ENCODE measurements at regions not wholly inside any gene's neighbourhood (a gene's known extent, or its start where the extent isn't known, plus 50 kb on each side); places are given as distances from the start of the nearest gene placed in this dataset.
"Not testable (repeated sequence)": the region's sequence is repeated elsewhere in the genome, so short reads cannot be mapped to it uniquely, and the experiment has no call there.

DNA sequence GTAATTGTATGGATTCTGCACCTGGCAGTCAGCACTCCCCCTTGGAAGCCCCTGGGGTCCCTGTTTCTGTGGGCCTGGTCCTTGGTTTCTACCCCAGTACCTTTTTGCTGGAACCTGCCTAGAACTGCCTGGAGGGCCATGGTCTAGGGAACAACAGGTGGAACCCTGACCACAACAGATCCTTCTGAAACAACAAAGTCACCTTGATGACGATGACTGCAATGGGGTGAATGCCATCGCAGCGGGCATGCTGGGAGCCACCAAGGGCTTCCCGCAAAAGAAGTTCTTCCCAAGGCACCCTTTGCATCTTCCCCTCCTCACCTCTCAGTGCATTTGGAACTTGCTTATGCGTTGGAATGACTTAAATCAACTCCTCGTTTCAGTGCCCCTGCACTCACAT lies 129.0 kb upstream of the OR4C13 start:
- H3K27me3 ChIP-seq; H3K27ac ChIP-seq; H3K36me3 ChIP-seq; H3K4me3 ChIP-seq; H3K9me3 ChIP-seq; intact Hi-C loops (cut with DNase I; ENCODE audit: low total_unique reads); H3K4me1 ChIP-seq; DNase-seq: not testable (repeated sequence)

GRCh38 chr11:49850541-49850940 lies 101.7 kb upstream of the OR4C13 start:
- H3K36me3 ChIP-seq; H3K27me3 ChIP-seq; H3K4me1 ChIP-seq; H3K4me3 ChIP-seq; H3K9me3 ChIP-seq; intact Hi-C loops (cut with DNase I; ENCODE audit: low total_unique reads); DNase-seq; H3K27ac ChIP-seq: not testable (repeated sequence)

DNA sequence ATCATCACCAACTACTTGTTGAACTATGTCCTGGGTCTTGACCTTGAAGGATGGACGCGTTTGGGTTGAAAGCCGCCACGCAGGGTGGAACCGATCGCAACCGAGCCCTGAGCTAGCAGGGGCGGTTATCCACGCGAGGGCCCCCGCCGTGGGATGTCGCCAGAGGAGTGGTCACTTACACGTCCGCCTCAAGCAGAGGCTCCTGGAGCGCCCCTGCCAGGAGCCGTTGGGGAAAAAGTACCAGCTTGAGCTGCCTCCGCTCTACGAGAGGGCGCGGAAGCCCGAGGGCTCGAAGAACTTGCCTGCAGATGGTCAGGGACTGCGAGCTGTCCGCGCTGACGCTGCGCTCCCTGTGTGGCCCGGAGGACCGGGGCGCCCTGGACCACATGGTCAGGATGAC lies 100.7 kb upstream of the OR4C13 start:
- no peaks in the 10 kb centered on the region for H3K4me1 ChIP-seq
- no peak for DNase-seq
- no peaks in the 10 kb centered on the region for H3K9me3 ChIP-seq
- H3K4me3 ChIP-seq, result no peak overlapping the region
- no peak for TF ChIP-seq POLR2A (IDR thresholded peaks at IDR 0.05)
- TF ChIP-seq, protein P1, sequence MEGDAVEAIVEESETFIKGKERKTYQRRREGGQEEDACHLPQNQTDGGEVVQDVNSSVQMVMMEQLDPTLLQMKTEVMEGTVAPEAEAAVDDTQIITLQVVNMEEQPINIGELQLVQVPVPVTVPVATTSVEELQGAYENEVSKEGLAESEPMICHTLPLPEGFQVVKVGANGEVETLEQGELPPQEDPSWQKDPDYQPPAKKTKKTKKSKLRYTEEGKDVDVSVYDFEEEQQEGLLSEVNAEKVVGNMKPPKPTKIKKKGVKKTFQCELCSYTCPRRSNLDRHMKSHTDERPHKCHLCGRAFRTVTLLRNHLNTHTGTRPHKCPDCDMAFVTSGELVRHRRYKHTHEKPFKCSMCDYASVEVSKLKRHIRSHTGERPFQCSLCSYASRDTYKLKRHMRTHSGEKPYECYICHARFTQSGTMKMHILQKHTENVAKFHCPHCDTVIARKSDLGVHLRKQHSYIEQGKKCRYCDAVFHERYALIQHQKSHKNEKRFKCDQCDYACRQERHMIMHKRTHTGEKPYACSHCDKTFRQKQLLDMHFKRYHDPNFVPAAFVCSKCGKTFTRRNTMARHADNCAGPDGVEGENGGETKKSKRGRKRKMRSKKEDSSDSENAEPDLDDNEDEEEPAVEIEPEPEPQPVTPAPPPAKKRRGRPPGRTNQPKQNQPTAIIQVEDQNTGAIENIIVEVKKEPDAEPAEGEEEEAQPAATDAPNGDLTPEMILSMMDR (IDR thresholded peaks at IDR 0.05), result no peak
- H3K27ac ChIP-seq, result no peak overlapping the region
- intact Hi-C loops (cut with DNase I; ENCODE audit: low total_unique reads), result no loop called here
- no peaks in the 10 kb centered on the region for H3K27me3 ChIP-seq
- H3K36me3 ChIP-seq, result no peaks in the 10 kb centered on the region

- no peak for DNase-seq
- H3K4me1 ChIP-seq, result no peaks in the 10 kb centered on the region
- TF ChIP-seq, protein P1 (IDR thresholded peaks at IDR 0.05), result no peak
- no peak for TF ChIP-seq POLR2A (IDR thresholded peaks at IDR 0.05)
- H3K27me3 ChIP-seq, result no peaks in the 10 kb centered on the region
- no peaks in the 10 kb centered on the region for H3K36me3 ChIP-seq
- no peaks in the 10 kb centered on the region for H3K9me3 ChIP-seq
- H3K4me3 ChIP-seq, result no peak overlapping the region
- intact Hi-C loops (cut with DNase I; ENCODE audit: low total_unique reads), result no loop called here
- H3K27ac ChIP-seq, result no peak overlapping the region
Observed at GRCh38 chr11:49851971-49852389, 100.2 kb upstream of the OR4C13 start.

DNA sequence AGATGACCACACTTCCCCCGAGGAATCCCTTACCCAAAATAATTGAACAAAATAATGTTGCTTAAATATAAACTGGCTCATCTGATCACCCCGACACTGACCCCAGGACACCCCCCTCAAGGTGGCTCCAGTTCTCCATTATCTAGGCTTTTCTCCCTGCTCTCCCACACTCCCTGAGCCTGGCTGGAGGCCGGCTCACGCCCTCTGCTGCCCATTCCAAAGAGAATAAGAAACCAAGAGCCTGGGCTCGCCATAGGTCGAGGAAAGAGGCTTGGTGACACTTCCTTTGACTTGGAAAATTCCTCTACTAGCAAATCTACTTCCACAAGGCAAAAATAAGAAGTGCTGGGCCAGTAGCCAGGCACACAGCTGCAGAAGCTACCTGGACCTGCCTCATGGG lies 63.3 kb upstream of the OR4C13 start:
- H3K27ac ChIP-seq; intact Hi-C loops (cut with DNase I; ENCODE audit: low total_unique reads); H3K4me3 ChIP-seq; H3K27me3 ChIP-seq; H3K9me3 ChIP-seq; DNase-seq; H3K4me1 ChIP-seq; H3K36me3 ChIP-seq: not testable (repeated sequence)

DNA sequence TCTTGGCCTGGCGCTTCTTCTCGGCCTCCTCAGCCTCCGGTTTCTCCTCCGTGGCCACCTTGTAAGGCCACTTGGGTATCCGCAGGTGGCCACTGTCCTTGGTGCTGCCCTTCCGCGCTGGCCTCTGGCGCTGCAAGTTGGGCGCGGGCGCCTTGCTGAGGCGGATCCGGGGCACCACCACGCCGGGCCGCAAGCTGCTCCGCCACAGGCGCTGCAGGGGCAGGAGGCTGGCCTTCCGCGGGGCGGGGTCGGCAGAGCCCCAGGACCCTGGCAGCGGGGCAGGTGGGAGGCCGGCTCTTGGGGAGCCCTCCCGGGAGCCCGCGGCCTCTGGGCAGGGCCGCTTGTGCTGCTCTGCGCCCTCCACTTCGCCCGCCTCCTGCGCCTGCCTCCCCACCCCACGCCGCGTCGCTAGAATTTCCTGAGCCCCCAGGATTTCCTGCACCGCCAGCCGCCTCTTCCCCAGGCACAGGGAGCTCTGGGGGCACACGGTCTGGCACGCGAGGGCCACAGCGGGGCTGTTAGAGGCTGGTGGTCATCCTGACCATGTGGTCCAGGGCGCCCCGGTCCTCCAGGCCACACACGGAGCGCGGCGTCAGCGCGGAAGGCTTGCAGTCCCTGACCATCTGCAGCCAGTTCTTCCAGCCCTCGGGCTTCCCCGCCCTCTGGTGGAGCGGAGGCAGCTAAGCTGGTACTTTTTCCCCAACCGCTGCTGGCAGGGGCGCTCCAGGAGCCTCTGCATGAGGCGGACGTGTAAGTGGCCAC lies 60.1 kb upstream of the OR4C13 start:
- H3K36me3 ChIP-seq; DNase-seq; H3K9me3 ChIP-seq; H3K4me3 ChIP-seq; H3K27ac ChIP-seq; intact Hi-C loops (cut with DNase I; ENCODE audit: low total_unique reads); H3K27me3 ChIP-seq; H3K4me1 ChIP-seq: not testable (repeated sequence)

- DNase-seq; H3K4me1 ChIP-seq; intact Hi-C loops (cut with DNase I; ENCODE audit: low total_unique reads); H3K27me3 ChIP-seq; H3K9me3 ChIP-seq; H3K4me3 ChIP-seq; H3K36me3 ChIP-seq; H3K27ac ChIP-seq: not testable (repeated sequence)
Observed at GRCh38 chr11:49893442-49893841, 58.7 kb upstream of the OR4C13 start.
